NCI-H82 treated with DMSO at 0.1 percent for 48 hours (cell line): ENCODE measurements at regions not wholly inside any gene's neighbourhood (a gene's known extent, or its start where the extent isn't known, plus 50 kb on each side); places are given as distances from the start of the nearest gene placed in this dataset.
"Not testable (repeated sequence)": the region's sequence is repeated elsewhere in the genome, so short reads cannot be mapped to it uniquely, and the experiment has no call there.

Experiments
- DNase-seq: peaks from one replicate; lab custom pipeline; 2025; ENCODE audit not compliant: unreplicated experiment; lab: John Stamatoyannopoulos, UW

- not testable (repeated sequence) for DNase-seq
These were observed 830.4 kb upstream of the TPTE start for GRCh38 chr21:9690981-9691380.

- not testable (repeated sequence) for DNase-seq
These were observed 825.6 kb upstream of the TPTE start for GRCh38 chr21:9695759-9696158.

- DNase-seq = not testable (repeated sequence)
These were observed 823.6 kb upstream of the TPTE start for GRCh38 chr21:9697751-9698150.

GRCh38 chr21:9705016-9705415 is 816.4 kb upstream of the TPTE start:
- not testable (repeated sequence) for DNase-seq

GRCh38 chr21:9705455-9705854 is 815.9 kb upstream of the TPTE start:
- not testable (repeated sequence) for DNase-seq

GRCh38 chr21:9724542-9724941 is 796.8 kb upstream of the TPTE start:
- not testable (repeated sequence) for DNase-seq

GRCh38 chr21:9727187-9727586 is 794.2 kb upstream of the TPTE start:
- not testable (repeated sequence) for DNase-seq

GRCh38 chr21:9728219-9728992 is 793.0 kb upstream of the TPTE start:
- not testable (repeated sequence) for DNase-seq

- no peak for DNase-seq
These were observed 790.5 kb upstream of the TPTE start for GRCh38 chr21:9730866-9731265.

- DNase-seq = not testable (repeated sequence)
These were observed 790.1 kb upstream of the TPTE start for GRCh38 chr21:9731317-9731716.

GRCh38 chr21:9732605-9733004 is 788.8 kb upstream of the TPTE start:
- DNase-seq = not testable (repeated sequence)

- not testable (repeated sequence) for DNase-seq
These were observed 787.4 kb upstream of the TPTE start for GRCh38 chr21:9733761-9734558.

- DNase-seq = no peak
These were observed 785.9 kb upstream of the TPTE start for GRCh38 chr21:9735421-9735961.

GRCh38 chr21:9737301-9737700 is 784.1 kb upstream of the TPTE start:
- DNase-seq = not testable (repeated sequence)

GRCh38 chr21:9737871-9738515 is 783.4 kb upstream of the TPTE start:
- DNase-seq = not testable (repeated sequence)

GRCh38 chr21:9738527-9738926 is 782.9 kb upstream of the TPTE start:
- no peak for DNase-seq

- no peak for DNase-seq
These were observed 782.1 kb upstream of the TPTE start for GRCh38 chr21:9739240-9739639.

- not testable (repeated sequence) for DNase-seq
These were observed 781.0 kb upstream of the TPTE start for GRCh38 chr21:9740177-9740941.

- not testable (repeated sequence) for DNase-seq
These were observed 780.2 kb upstream of the TPTE start for GRCh38 chr21:9740991-9741742.

GRCh38 chr21:9743566-9743965 is 777.8 kb upstream of the TPTE start:
- not testable (repeated sequence) for DNase-seq
